ENCODE measurements at regions not wholly inside any gene's neighbourhood (a gene's known extent, or its start where the extent isn't known, plus 50 kb on each side); places are given as distances from the start of the nearest gene placed in this dataset.

DNA sequence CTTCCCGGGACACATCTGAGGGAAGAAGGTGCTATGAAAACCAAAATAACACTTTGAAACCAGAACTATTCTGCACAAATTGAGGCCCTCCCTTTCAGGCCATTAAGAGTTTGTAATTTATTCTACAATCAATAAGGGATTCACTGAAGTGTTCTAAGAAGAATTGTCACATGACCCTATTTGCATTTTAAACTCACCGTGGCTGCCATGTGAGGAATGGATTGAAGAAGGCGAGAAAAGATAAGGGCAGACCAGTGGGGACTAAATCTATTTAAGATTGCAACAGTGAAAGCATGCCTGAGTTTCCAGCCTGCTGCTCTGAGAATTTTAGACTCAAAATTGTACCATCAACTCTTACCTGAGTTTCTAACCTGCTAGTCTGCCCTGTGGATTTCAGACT is 408.8 kb upstream of the SALL1 start:
- H3K4me3 ChIP-seq (ENCODE audit: low read depth, low read length): no peak overlapping the region
- DNase-seq (ENCODE audit: low read depth): no peak
- H3K27me3 ChIP-seq (ENCODE audit: control insufficient read depth, insufficient read depth, low read length): no peaks in the 10 kb centered on the region
- H3K36me3 ChIP-seq (ENCODE audit: control insufficient read depth, insufficient read depth, low read length): no peaks in the 10 kb centered on the region
- TF ChIP-seq, protein P1, sequence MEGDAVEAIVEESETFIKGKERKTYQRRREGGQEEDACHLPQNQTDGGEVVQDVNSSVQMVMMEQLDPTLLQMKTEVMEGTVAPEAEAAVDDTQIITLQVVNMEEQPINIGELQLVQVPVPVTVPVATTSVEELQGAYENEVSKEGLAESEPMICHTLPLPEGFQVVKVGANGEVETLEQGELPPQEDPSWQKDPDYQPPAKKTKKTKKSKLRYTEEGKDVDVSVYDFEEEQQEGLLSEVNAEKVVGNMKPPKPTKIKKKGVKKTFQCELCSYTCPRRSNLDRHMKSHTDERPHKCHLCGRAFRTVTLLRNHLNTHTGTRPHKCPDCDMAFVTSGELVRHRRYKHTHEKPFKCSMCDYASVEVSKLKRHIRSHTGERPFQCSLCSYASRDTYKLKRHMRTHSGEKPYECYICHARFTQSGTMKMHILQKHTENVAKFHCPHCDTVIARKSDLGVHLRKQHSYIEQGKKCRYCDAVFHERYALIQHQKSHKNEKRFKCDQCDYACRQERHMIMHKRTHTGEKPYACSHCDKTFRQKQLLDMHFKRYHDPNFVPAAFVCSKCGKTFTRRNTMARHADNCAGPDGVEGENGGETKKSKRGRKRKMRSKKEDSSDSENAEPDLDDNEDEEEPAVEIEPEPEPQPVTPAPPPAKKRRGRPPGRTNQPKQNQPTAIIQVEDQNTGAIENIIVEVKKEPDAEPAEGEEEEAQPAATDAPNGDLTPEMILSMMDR (IDR thresholded peaks at IDR 0.05; ENCODE audit: insufficient read depth, low read depth, low read length): no peak
- ChIA-PET CTCF (no interaction called here), POLR2A (no interaction called here)

DNA sequence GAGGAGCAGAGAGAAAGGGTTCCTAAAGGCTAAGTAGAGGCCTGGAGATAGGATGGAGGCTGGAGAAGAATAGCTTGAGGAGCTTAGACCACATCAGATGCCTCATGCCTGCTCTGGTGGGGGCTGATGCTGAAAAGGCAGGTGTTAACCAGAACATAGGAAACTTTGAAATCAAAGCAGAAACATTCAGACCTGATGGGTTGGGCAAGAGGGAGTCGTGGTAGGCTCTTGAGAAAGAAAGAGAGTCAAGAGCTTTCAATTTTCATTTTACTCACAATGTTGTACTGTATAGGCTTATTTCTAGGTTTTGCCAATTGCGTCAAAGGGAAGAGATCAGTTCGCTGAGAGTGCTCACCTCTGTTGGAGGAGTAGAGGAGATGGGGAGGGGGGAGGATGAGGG is 406.6 kb upstream of the SALL1 start:
- ChIA-PET POLR2A (interaction anchor here (0.6 to 0.7 kb wide), 2 partner anchors 33 to 209 kb away, joined by 3 to 4 read pairs; no protein-coding TSS in a partner anchor), CTCF (interaction anchor here (1.0 kb wide), 1 partner anchor 19 kb away, joined by 3 read pairs; no protein-coding TSS in a partner anchor)
- H3K36me3 ChIP-seq (ENCODE audit: control insufficient read depth, insufficient read depth, low read length): no peaks in the 10 kb centered on the region
- TF ChIP-seq, protein P1 (IDR thresholded peaks at IDR 0.05; ENCODE audit: insufficient read depth, low read depth, low read length): no peak
- H3K27me3 ChIP-seq (ENCODE audit: control insufficient read depth, insufficient read depth, low read length): no peaks in the 10 kb centered on the region; the same call in 1 of the 2 replicates
- DNase-seq (ENCODE audit: low read depth): no peak
- H3K4me3 ChIP-seq (ENCODE audit: low read depth, low read length): no peak overlapping the region

- CTCF ChIA-PET: interaction anchor here (0.8 to 1.0 kb wide), 2 partner anchors 251 to 404 kb away, joined by 3 read pairs; no protein-coding TSS in a partner anchor
- H3K36me3 ChIP-seq (ENCODE audit: control insufficient read depth, insufficient read depth, low read length): no peaks in the 10 kb centered on the region
- no peak overlapping the region for H3K4me3 ChIP-seq (ENCODE audit: low read depth, low read length)
- H3K27me3 ChIP-seq (ENCODE audit: control insufficient read depth, insufficient read depth, low read length): no peaks in the 10 kb centered on the region; the same call in 1 of the 2 replicates
- peak; percentile 92 for DNase-seq (ENCODE audit: low read depth)
- POLR2A ChIA-PET: interaction anchor here (0.6 kb wide), 1 partner anchor 252 kb away, joined by 5 read pairs; no protein-coding TSS in a partner anchor
- TF ChIP-seq, protein P1 (IDR thresholded peaks at IDR 0.05; ENCODE audit: insufficient read depth, low read depth, low read length): peak; percentile 32
These were observed 405.7 kb upstream of the SALL1 start for GRCh38 chr16:51556694-51557340.

DNA sequence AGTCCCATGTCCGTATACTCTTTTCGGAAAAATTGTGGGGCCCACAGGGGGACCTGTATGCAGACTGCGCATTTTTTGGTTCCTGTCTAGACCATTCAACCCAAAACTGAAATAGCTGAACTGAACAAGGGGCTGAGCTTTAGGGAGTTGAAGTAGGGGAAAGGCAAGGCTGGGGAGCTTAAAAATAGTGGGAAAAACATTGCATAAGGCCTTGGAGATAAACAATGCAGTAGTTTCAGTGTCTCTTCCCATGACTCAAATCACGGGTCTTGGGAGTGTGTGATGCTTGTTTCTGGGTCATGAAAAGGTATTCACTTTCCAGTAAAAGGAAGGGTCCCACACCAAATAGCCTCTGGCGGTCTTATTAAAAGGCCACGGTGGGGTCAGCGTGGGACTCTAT is 402.8 kb upstream of the SALL1 start:
- H3K36me3 ChIP-seq (ENCODE audit: control insufficient read depth, insufficient read depth, low read length): no peaks in the 10 kb centered on the region
- H3K4me3 ChIP-seq (ENCODE audit: low read depth, low read length): no peak overlapping the region
- DNase-seq (ENCODE audit: low read depth): no peak
- TF ChIP-seq, protein P1 (IDR thresholded peaks at IDR 0.05; ENCODE audit: insufficient read depth, low read depth, low read length): no peak
- H3K27me3 ChIP-seq (ENCODE audit: control insufficient read depth, insufficient read depth, low read length): no peaks in the 10 kb centered on the region; the same call in 1 of the 2 replicates
- POLR2A ChIA-PET: no interaction called here
- CTCF ChIA-PET: no interaction called here

DNA sequence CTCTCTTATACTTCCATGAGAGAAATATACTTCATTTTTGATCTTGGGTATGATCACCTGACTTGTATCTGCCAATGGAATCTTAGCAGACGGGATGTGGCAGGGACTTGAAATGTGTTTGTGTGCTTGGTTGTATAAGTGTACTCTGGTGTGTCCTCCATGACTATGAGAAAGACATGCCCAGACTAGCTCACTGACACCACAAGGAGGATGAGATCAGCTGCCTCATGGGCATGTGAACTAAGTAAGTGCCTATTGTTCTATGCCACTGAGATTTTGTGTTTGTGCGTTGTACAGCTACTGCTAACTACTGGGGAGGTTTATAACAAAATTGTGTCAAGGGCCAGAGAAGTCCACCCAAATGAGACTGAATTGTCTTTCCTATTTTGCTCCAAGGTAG is 402.2 kb upstream of the SALL1 start:
- H3K27me3 ChIP-seq (ENCODE audit: control insufficient read depth, insufficient read depth, low read length): no peaks in the 10 kb centered on the region; the same call in 1 of the 2 replicates
- ChIA-PET CTCF (no interaction called here), POLR2A (no interaction called here)
- no peak for DNase-seq (ENCODE audit: low read depth)
- H3K36me3 ChIP-seq (ENCODE audit: control insufficient read depth, insufficient read depth, low read length): no peaks in the 10 kb centered on the region
- H3K4me3 ChIP-seq (ENCODE audit: low read depth, low read length): no peak overlapping the region
- TF ChIP-seq, protein P1 (IDR thresholded peaks at IDR 0.05; ENCODE audit: insufficient read depth, low read depth, low read length): no peak

Measured in BJ (cell line).